ENCODE measurements at regions not wholly inside any gene's neighbourhood (a gene's known extent, or its start where the extent isn't known, plus 50 kb on each side); places are given as distances from the start of the nearest gene placed in this dataset.

GRCh38 chr6:159456349-159456748, 236.7 kb downstream of the SOD2 start:
- Histone ChIP-seq H3K4me3 (ENCODE audit: insufficient read depth, low read length, poor library complexity, severe bottlenecking) (no peak overlapping the region), H3K27me3 (ENCODE audit: low read length) (no peaks in the 10 kb centered on the region), H3F3A (ENCODE audit: insufficient read depth) (0 out of 2 replicates have a peak, but pooled peaks cover 4% of the 10 kb centered on the region), H3K36me3 (ENCODE audit: low read length) (no peaks in the 10 kb centered on the region), H3K79me2 (ENCODE audit: insufficient read depth, low read length) (no peaks in the 10 kb centered on the region), H4K20me1 (ENCODE audit: low read depth, low read length) (no peaks in the 10 kb centered on the region), H3K4me2 (ENCODE audit: low read depth, low read length, poor library complexity, severe bottlenecking) (no peak overlapping the region), H3K27ac (ENCODE audit: low read depth, low read length) (no peak overlapping the region), H3K9me2 (replicated peaks; ENCODE audit: insufficient read depth, low read length) (no peaks in the 10 kb centered on the region), H3K9ac (ENCODE audit: low read length) (no peak overlapping the region), H3K9me3 (ENCODE audit: insufficient read depth, low read length) (no peaks in the 10 kb centered on the region), H2AFZ (ENCODE audit: low read depth, low read length, severe bottlenecking) (no peak overlapping the region)
- TF ChIP-seq EZH2phosphoT487 (conservative IDR thresholded peaks at IDR 0.05; ENCODE audit: low read length) (no peak), CTCF (IDR thresholded peaks at IDR 0.05; ENCODE audit: insufficient read depth, low read length, poor library complexity, severe bottlenecking) (no peak)

- H3K4me2 ChIP-seq (ENCODE audit: low read depth, low read length, poor library complexity, severe bottlenecking): no peak overlapping the region
- H3K27ac ChIP-seq (ENCODE audit: low read depth, low read length): no peak overlapping the region
- no peak overlapping the region for H3K4me3 ChIP-seq (ENCODE audit: insufficient read depth, low read length, poor library complexity, severe bottlenecking)
- H2AFZ ChIP-seq (ENCODE audit: low read depth, low read length, severe bottlenecking): no peak overlapping the region
- H3K9me3 ChIP-seq (ENCODE audit: insufficient read depth, low read length): no peaks in the 10 kb centered on the region
- 0 out of 2 replicates have a peak, but pooled peaks cover 4% of the 10 kb centered on the region for H3F3A ChIP-seq (ENCODE audit: insufficient read depth)
- no peaks in the 10 kb centered on the region for H3K9me2 ChIP-seq (replicated peaks; ENCODE audit: insufficient read depth, low read length)
- no peaks in the 10 kb centered on the region for H3K27me3 ChIP-seq (ENCODE audit: low read length)
- no peaks in the 10 kb centered on the region for H4K20me1 ChIP-seq (ENCODE audit: low read depth, low read length)
- no peak overlapping the region for H3K9ac ChIP-seq (ENCODE audit: low read length)
- no peaks in the 10 kb centered on the region for H3K36me3 ChIP-seq (ENCODE audit: low read length)
- TF ChIP-seq CTCF (IDR thresholded peaks at IDR 0.05; ENCODE audit: insufficient read depth, low read length, poor library complexity, severe bottlenecking): no peak
- no peak for TF ChIP-seq EZH2phosphoT487 (conservative IDR thresholded peaks at IDR 0.05; ENCODE audit: low read length)
- H3K79me2 ChIP-seq (ENCODE audit: insufficient read depth, low read length): no peaks in the 10 kb centered on the region
Measured at GRCh38 chr6:159455700-159456274, 237.3 kb downstream of the SOD2 start.

- no peak overlapping the region for H3K4me3 ChIP-seq (ENCODE audit: insufficient read depth, low read length, poor library complexity, severe bottlenecking)
- no peaks in the 10 kb centered on the region for H3F3A ChIP-seq (ENCODE audit: insufficient read depth)
- TF ChIP-seq EZH2phosphoT487 (conservative IDR thresholded peaks at IDR 0.05; ENCODE audit: low read length): no peak
- TF ChIP-seq CTCF (IDR thresholded peaks at IDR 0.05; ENCODE audit: insufficient read depth, low read length, poor library complexity, severe bottlenecking): no peak
- no peaks in the 10 kb centered on the region for H3K9me2 ChIP-seq (replicated peaks; ENCODE audit: insufficient read depth, low read length)
- no peak overlapping the region for H3K27ac ChIP-seq (ENCODE audit: low read depth, low read length)
- no peaks in the 10 kb centered on the region for H3K36me3 ChIP-seq (ENCODE audit: low read length)
- no peaks in the 10 kb centered on the region for H3K9me3 ChIP-seq (ENCODE audit: insufficient read depth, low read length)
- no peak overlapping the region for H3K9ac ChIP-seq (ENCODE audit: low read length)
- no peaks in the 10 kb centered on the region for H4K20me1 ChIP-seq (ENCODE audit: low read depth, low read length)
- H3K4me2 ChIP-seq (ENCODE audit: low read depth, low read length, poor library complexity, severe bottlenecking): no peak overlapping the region
- no peaks in the 10 kb centered on the region for H3K27me3 ChIP-seq (ENCODE audit: low read length)
- H3K79me2 ChIP-seq (ENCODE audit: insufficient read depth, low read length): no peaks in the 10 kb centered on the region
- no peak overlapping the region for H2AFZ ChIP-seq (ENCODE audit: low read depth, low read length, severe bottlenecking)
Measured at GRCh38 chr6:159450815-159451465, 242.1 kb downstream of the SOD2 start.

All from SU-DHL-6 (cell line).